ENCODE measurements at regions not wholly inside any gene's neighbourhood (a gene's known extent, or its start where the extent isn't known, plus 50 kb on each side); places are given as distances from the start of the nearest gene placed in this dataset.

GRCh38 chrY:7729318-7730011 lies 817.9 kb upstream of the AMELY start:
- Histone ChIP-seq H3K4me1 (ENCODE audit: insufficient read depth, low read length, poor library complexity, severe bottlenecking) (peaks cover 94% of the 10 kb centered on the region), H3K79me2 (ENCODE audit: insufficient read depth, low read depth, low read length) (no peaks in the 10 kb centered on the region), H3K36me3 (ENCODE audit: insufficient read depth, low read length) (no peaks in the 10 kb centered on the region), H3K9me3 (ENCODE audit: low read length) (no peaks in the 10 kb centered on the region), H3K27ac (ENCODE audit: low read depth, low read length, poor library complexity, severe bottlenecking) (peak overlapping the region; percentile 95), H3K9me2 (ENCODE audit: insufficient read depth, low read length) (no peaks in the 10 kb centered on the region), H4K20me1 (ENCODE audit: insufficient read depth, low read length) (no peaks in the 10 kb centered on the region), H3K4me2 (ENCODE audit: low read length) (peak overlapping the region; percentile 49; the same call in 1 of the 2 replicates), H2AFZ (ENCODE audit: low read length) (no peak overlapping the region; the same call in 1 of the 2 replicates), H3K4me3 (ENCODE audit: low read depth, low read length, poor library complexity, severe bottlenecking) (no peak overlapping the region)
- no TSS peak for BruUV-seq (replicated peaks)
- DNase-seq (ENCODE audit: low spot score): peak; percentile 56
- ChIA-PET CTCF (ENCODE audit: unreplicated experiment) (no interaction called here), POLR2A (interaction anchor here (1.1 to 1.3 kb wide), 2 partner anchors 15 to 371 kb away, joined by 3 to 4 read pairs; no protein-coding TSS in a partner anchor)
- no peak for TF ChIP-seq EZH2phosphoT487 (IDR thresholded peaks at IDR 0.05; ENCODE audit: borderline replicate concordance, low read depth, low read length)
- no peak for TF ChIP-seq CTCF (conservative IDR thresholded peaks at IDR 0.05; ENCODE audit: low read length)
- intact Hi-C loops (cut with micrococcal nuclease; ENCODE audit: unreplicated experiment): loop anchor here (10.0 kb wide), 1 partner anchor 455 kb away; no protein-coding TSS in a partner anchor

- Histone ChIP-seq H3K9me3 (ENCODE audit: low read length) (no peaks in the 10 kb centered on the region), H3K36me3 (ENCODE audit: insufficient read depth, low read length) (no peaks in the 10 kb centered on the region), H4K20me1 (ENCODE audit: insufficient read depth, low read length) (no peaks in the 10 kb centered on the region), H3K27ac (ENCODE audit: low read depth, low read length, poor library complexity, severe bottlenecking) (peak overlapping the region; percentile 95), H2AFZ (ENCODE audit: low read length) (no peak overlapping the region), H3K4me1 (ENCODE audit: insufficient read depth, low read length, poor library complexity, severe bottlenecking) (peaks cover 94% of the 10 kb centered on the region), H3K79me2 (ENCODE audit: insufficient read depth, low read depth, low read length) (no peaks in the 10 kb centered on the region), H3K4me2 (ENCODE audit: low read length) (0 out of 2 replicates have a peak overlapping the region, but pooled peaks have one; percentile 49), H3K4me3 (ENCODE audit: low read depth, low read length, poor library complexity, severe bottlenecking) (no peak overlapping the region), H3K9me2 (ENCODE audit: insufficient read depth, low read length) (no peaks in the 10 kb centered on the region)
- TF ChIP-seq EZH2phosphoT487 (IDR thresholded peaks at IDR 0.05; ENCODE audit: borderline replicate concordance, low read depth, low read length): no peak
- no peak for TF ChIP-seq CTCF (conservative IDR thresholded peaks at IDR 0.05; ENCODE audit: low read length)
- ChIA-PET CTCF (ENCODE audit: unreplicated experiment) (no interaction called here), POLR2A (no interaction called here)
- BruUV-seq (replicated peaks): no TSS peak
- DNase-seq (ENCODE audit: low spot score): peak; percentile 24
- intact Hi-C loops (cut with micrococcal nuclease; ENCODE audit: unreplicated experiment): no loop called here
These were observed 817.4 kb upstream of the AMELY start for GRCh38 chrY:7728935-7729317.

- DNase-seq (ENCODE audit: low spot score): peak; percentile 24
- Histone ChIP-seq H3K36me3 (ENCODE audit: insufficient read depth, low read length) (no peaks in the 10 kb centered on the region), H3K4me3 (ENCODE audit: low read depth, low read length, poor library complexity, severe bottlenecking) (no peak overlapping the region), H3K4me1 (ENCODE audit: insufficient read depth, low read length, poor library complexity, severe bottlenecking) (peaks cover 77% of the 10 kb centered on the region), H3K79me2 (ENCODE audit: insufficient read depth, low read depth, low read length) (no peaks in the 10 kb centered on the region), H3K4me2 (ENCODE audit: low read length) (no peak overlapping the region), H3K27ac (ENCODE audit: low read depth, low read length, poor library complexity, severe bottlenecking) (no peak overlapping the region), H2AFZ (ENCODE audit: low read length) (no peak overlapping the region), H3K9me2 (ENCODE audit: insufficient read depth, low read length) (no peaks in the 10 kb centered on the region), H4K20me1 (ENCODE audit: insufficient read depth, low read length) (no peaks in the 10 kb centered on the region), H3K9me3 (ENCODE audit: low read length) (no peaks in the 10 kb centered on the region)
- ChIA-PET CTCF (ENCODE audit: unreplicated experiment) (no interaction called here), POLR2A (no interaction called here)
- BruUV-seq (replicated peaks): no TSS peak
- TF ChIP-seq EZH2phosphoT487 (IDR thresholded peaks at IDR 0.05; ENCODE audit: borderline replicate concordance, low read depth, low read length): no peak
- no peak for TF ChIP-seq CTCF (conservative IDR thresholded peaks at IDR 0.05; ENCODE audit: low read length)
- intact Hi-C loops (cut with micrococcal nuclease; ENCODE audit: unreplicated experiment): loop anchor here (2.0 kb wide), 1 partner anchor 93 kb away; no protein-coding TSS in a partner anchor
These were observed 814.4 kb upstream of the AMELY start for GRCh38 chrY:7725791-7726460.

All from OCI-LY7 (cell line).